K562 (cell line): ENCODE measurements at regions not wholly inside any gene's neighbourhood (a gene's known extent, or its start where the extent isn't known, plus 50 kb on each side); places are given as distances from the start of the nearest gene placed in this dataset.

Source experiments
- CTCF ChIP-seq, 3 experiments: IDR thresholded peaks in 2 of 3; conservative IDR thresholded peaks in 1 of 3; 2 replicates each; pipeline ENCODE4 v1.5.1; 2011 to 2012; ENCODE audit warnings: low read length in 3 of 3, mild to moderate bottlenecking in 3 of 3, control low read depth in 2 of 3, improper control_type of control experiment in 1 of 3, inconsistent platforms in 1 of 3, low read depth in 1 of 3, mixed read lengths in 1 of 3, moderate library complexity in 1 of 3; ENCODE audit not compliant: insufficient read depth in 2 of 3
- EP400 ChIP-seq: fragments of 450-650 bp; IDR thresholded peaks from 2 replicates; pipeline ENCODE4 v1.6.1; 2017; ENCODE audit warnings: antibody characterized with exemption, mild to moderate bottlenecking, moderate library complexity
- ESRRA ChIP-seq: fragments of 450-650 bp; IDR thresholded peaks from 2 replicates; pipeline ENCODE4 v1.6.1; 2014; ENCODE audit warnings: low read depth, mild to moderate bottlenecking, moderate library complexity, borderline replicate concordance
- GTF2E2 ChIP-seq: fragments of 200-800 bp; sonication (Bioruptor generic); IDR thresholded peaks from 2 replicates; pipeline ENCODE4 v1.6.1; 2016; ENCODE audit warnings: missing genetic modification characterization, missing compliant biosample characterization
- JUND ChIP-seq, 2 experiments: IDR thresholded peaks; 2 replicates in 1 of 2; 3 replicates in 1 of 2; pipeline ENCODE4 v1.6.1; 2011; ENCODE audit warnings: borderline replicate concordance in 2 of 2, low read depth in 2 of 2, low read length in 2 of 2, improper control_type of control experiment in 1 of 2, missing biosample characterization in 1 of 2, missing genetic modification characterization in 1 of 2, missing genetic modification reagents in 1 of 2
- MYC ChIP-seq, 2 experiments: fragments of 250-450 bp in 1 of 2; sonication (Bioruptor Pico) in 1 of 2; IDR thresholded peaks; 2 replicates each; pipeline versions ENCODE4 v1.5.1 to v1.6.1; 2012 to 2021; ENCODE audit warnings: low read depth in 2 of 2, borderline replicate concordance in 1 of 2, improper control_type of control experiment in 1 of 2, low read length in 1 of 2, mild to moderate bottlenecking in 1 of 2, moderate library complexity in 1 of 2
- RAD21 ChIP-seq, 2 experiments: fragments of 250-450 bp in 1 of 2; fragments of 450-650 bp in 1 of 2; sonication (Bioruptor Pico) in 1 of 2; formaldehyde crosslinking in 1 of 2; IDR thresholded peaks in 1 of 2; conservative IDR thresholded peaks in 1 of 2; 2 replicates each; pipeline versions ENCODE4 v1.4.0 to v1.8.0; 2020 to 2022; ENCODE audit warnings: mild to moderate bottlenecking in 2 of 2, moderate library complexity in 1 of 2
- REST ChIP-seq, 2 experiments: fragments of 450-650 bp; formaldehyde crosslinking in 1 of 2; IDR thresholded peaks; 2 replicates each; pipeline versions ENCODE4 v1.4.0 to v1.6.1; 2014 to 2020; ENCODE audit warnings: mild to moderate bottlenecking in 2 of 2, borderline replicate concordance in 1 of 2, low read depth in 1 of 2
- SIRT6 ChIP-seq: IDR thresholded peaks from one replicate; pipeline ENCODE4 v1.6.1; 2012; ENCODE audit warnings: low read depth, mild to moderate bottlenecking, control low read depth, inconsistent platforms, low read length, moderate library complexity
- THAP12 ChIP-seq: fragments of 250-450 bp; sonication (Bioruptor Pico); IDR thresholded peaks from 2 replicates; pipeline ENCODE4 v1.9.0; 2021; ENCODE audit warnings: mild to moderate bottlenecking, inconsistent platforms
- TSHZ1 ChIP-seq: fragments of 250-450 bp; sonication (Bioruptor Pico); IDR thresholded peaks from 2 replicates; pipeline ENCODE4 v1.4.0; 2020; ENCODE audit warnings: mild to moderate bottlenecking, moderate library complexity
- VEZF1 ChIP-seq: fragments of 200-800 bp; sonication (Bioruptor generic); IDR thresholded peaks from 2 replicates; pipeline ENCODE4 v1.6.1; 2017; ENCODE audit warnings: missing genetic modification characterization, missing compliant biosample characterization
- ZNF134 ChIP-seq: fragments of 250-450 bp; sonication (Bioruptor Pico); conservative IDR thresholded peaks from 2 replicates; pipeline ENCODE4 v1.4.0; 2020
- ZNF274 ChIP-seq: IDR thresholded peaks from 2 replicates; pipeline ENCODE4 v1.6.1; 2011; ENCODE audit warnings: low read depth, mild to moderate bottlenecking, low read length, moderate library complexity, borderline replicate concordance

- no peak for TF ChIP-seq REST (IDR thresholded peaks at IDR 0.05; ENCODE audit: borderline replicate concordance)
- no peak for TF ChIP-seq REST (CRISPR knock-in tag; IDR thresholded peaks at IDR 0.05; ENCODE audit: low read depth)
- no peak for TF ChIP-seq CTCF (IDR thresholded peaks at IDR 0.05 in 2 of 3, conservative IDR thresholded peaks at IDR 0.05 in 1 of 3; ENCODE audit: insufficient read depth in 2 of 3, low read depth in 1 of 3, low read length in 3 of 3)
- no peak for TF ChIP-seq THAP12 (CRISPR knock-in tag)
- no peak for TF ChIP-seq GTF2E2 (tag)
- no peak for TF ChIP-seq RAD21 (CRISPR knock-in tag; conservative IDR thresholded peaks at IDR 0.05 in 1 of 2, IDR thresholded peaks at IDR 0.05 in 1 of 2)
- no peak for TF ChIP-seq SIRT6
- no peak for TF ChIP-seq EP400
- no peak for TF ChIP-seq JUND (IDR thresholded peaks at IDR 0.05; ENCODE audit: borderline replicate concordance, low read depth, low read length)
- TF ChIP-seq JUND (tag; IDR thresholded peaks at IDR 0.05; ENCODE audit: borderline replicate concordance, low read depth, low read length) = no peak
- no peak for TF ChIP-seq MYC (IDR thresholded peaks at IDR 0.05; ENCODE audit: low read depth, low read length)
- TF ChIP-seq MYC (CRISPR knock-in tag; IDR thresholded peaks at IDR 0.05; ENCODE audit: borderline replicate concordance, low read depth) = no peak
- no peak for TF ChIP-seq ESRRA
- no peak for TF ChIP-seq ZNF134 (CRISPR knock-in tag)
- TF ChIP-seq VEZF1 (CRISPR knock-in tag) = no peak
- TF ChIP-seq ZNF274 = no peak
- TF ChIP-seq TSHZ1 (CRISPR knock-in tag) = no peak
Measured at GRCh38 chr4:152062936-152063620, 302.3 kb upstream of the GATB start.
